ENCODE measurements at regions not wholly inside any gene's neighbourhood (a gene's known extent, or its start where the extent isn't known, plus 50 kb on each side); places are given as distances from the start of the nearest gene placed in this dataset.

GRCh38 chr15:69631978-69632377 is 179.4 kb downstream of the RPLP1 start:
- Mint-ChIP-seq H3K27me3 (ENCODE audit: low read depth) (peaks cover 36% of the 10 kb centered on the region), H3K4me3 (no peak overlapping the region), H3K36me3 (ENCODE audit: low read depth) (no peaks in the 10 kb centered on the region), H3K27ac (no peak overlapping the region), H3K4me1 (ENCODE audit: low read depth) (peaks cover 6% of the 10 kb centered on the region), H3K9me3 (no peaks in the 10 kb centered on the region)
- no peak for DNase-seq (ENCODE audit: low spot score)

DNA sequence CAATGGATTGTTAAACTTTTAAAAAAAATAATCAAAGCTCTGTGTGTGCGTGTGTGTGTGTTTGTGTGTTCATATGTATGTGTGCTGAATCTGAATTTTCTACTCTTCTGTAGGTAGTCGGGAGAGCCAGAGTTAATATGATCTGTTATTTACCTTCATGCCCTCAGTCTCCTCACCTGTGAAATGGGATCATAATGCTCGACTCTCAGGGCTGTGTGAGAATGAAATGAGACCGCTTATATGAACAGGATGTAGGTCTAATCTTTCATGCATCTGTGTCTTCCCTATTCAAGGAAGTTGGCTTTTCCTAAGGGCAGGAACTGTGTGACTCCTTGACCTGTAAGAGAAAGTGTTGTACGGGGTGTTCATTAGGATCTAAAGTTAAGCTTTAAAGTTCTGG is 182.2 kb downstream of the RPLP1 start:
- H3K4me1 Mint-ChIP-seq (ENCODE audit: low read depth) = peaks cover 5% of the 10 kb centered on the region
- H3K36me3 Mint-ChIP-seq (ENCODE audit: low read depth) = no peaks in the 10 kb centered on the region
- peaks cover 10% of the 10 kb centered on the region for H3K9me3 Mint-ChIP-seq
- no peak overlapping the region for H3K27ac Mint-ChIP-seq
- H3K27me3 Mint-ChIP-seq (ENCODE audit: low read depth) = peaks cover 40% of the 10 kb centered on the region
- DNase-seq (ENCODE audit: low spot score) = no peak
- no peak overlapping the region for H3K4me3 Mint-ChIP-seq

- H3K4me3 Mint-ChIP-seq = no peak overlapping the region
- no peaks in the 10 kb centered on the region for H3K36me3 Mint-ChIP-seq (ENCODE audit: low read depth)
- no peaks in the 10 kb centered on the region for H3K4me1 Mint-ChIP-seq (ENCODE audit: low read depth)
- H3K9me3 Mint-ChIP-seq = peaks cover 18% of the 10 kb centered on the region
- no peak for DNase-seq (ENCODE audit: low spot score)
- peaks cover 39% of the 10 kb centered on the region for H3K27me3 Mint-ChIP-seq (ENCODE audit: low read depth)
- H3K27ac Mint-ChIP-seq = no peak overlapping the region
Measured at GRCh38 chr15:69636169-69636915, 183.7 kb downstream of the RPLP1 start.

DNA sequence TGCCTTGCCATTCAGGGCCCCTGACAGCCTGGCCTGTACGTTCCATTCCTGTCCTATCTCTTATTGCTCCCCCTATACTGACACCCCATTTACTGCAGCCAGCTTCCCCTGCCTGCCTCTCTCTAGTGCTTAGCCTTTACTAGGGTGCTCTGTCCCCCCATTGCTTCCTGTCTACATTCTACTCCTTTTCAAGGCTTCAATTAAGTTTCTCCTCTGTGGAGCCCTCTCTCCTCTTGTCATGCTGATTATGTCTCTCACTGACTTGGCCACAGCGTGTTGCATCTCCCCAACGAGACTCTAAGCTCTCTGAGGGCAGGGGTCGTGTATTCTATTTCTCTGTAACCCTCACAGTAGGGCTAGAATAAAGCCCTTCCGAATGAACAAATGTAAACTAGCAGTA is 185.2 kb downstream of the RPLP1 start:
- H3K9me3 Mint-ChIP-seq = peaks cover 28% of the 10 kb centered on the region
- peak overlapping the region; percentile 42 for H3K27ac Mint-ChIP-seq
- DNase-seq (ENCODE audit: low spot score) = no peak
- H3K4me3 Mint-ChIP-seq = no peak overlapping the region
- peaks cover 38% of the 10 kb centered on the region for H3K27me3 Mint-ChIP-seq (ENCODE audit: low read depth)
- H3K36me3 Mint-ChIP-seq (ENCODE audit: low read depth) = no peaks in the 10 kb centered on the region
- H3K4me1 Mint-ChIP-seq (ENCODE audit: low read depth) = no peaks in the 10 kb centered on the region

DNA sequence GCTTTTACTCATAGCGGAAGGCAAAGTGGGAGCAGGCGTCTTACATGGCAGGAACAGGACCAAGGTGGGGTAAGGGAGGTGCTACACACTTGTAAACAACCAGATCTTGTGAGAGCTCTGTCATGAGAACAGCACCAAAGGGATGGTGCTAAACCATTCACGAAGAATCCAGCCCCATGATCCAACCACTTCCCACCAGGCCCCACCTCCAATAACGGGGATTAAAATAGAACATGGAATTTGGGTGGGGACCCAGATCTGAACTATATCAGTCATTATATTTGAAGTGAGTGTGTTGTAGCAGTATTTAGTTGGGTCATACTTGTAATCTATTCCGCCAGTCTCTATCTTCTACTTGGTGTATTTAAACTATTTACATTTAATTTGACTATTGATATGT is 190.9 kb downstream of the RPLP1 start:
- H3K4me3 Mint-ChIP-seq = no peak overlapping the region
- peaks cover 25% of the 10 kb centered on the region for H3K9me3 Mint-ChIP-seq
- peaks cover under 1% of the 10 kb centered on the region for H3K4me1 Mint-ChIP-seq (ENCODE audit: low read depth)
- H3K36me3 Mint-ChIP-seq (ENCODE audit: low read depth) = no peaks in the 10 kb centered on the region
- DNase-seq (ENCODE audit: low spot score) = no peak
- H3K27ac Mint-ChIP-seq = no peak overlapping the region
- peaks cover 22% of the 10 kb centered on the region for H3K27me3 Mint-ChIP-seq (ENCODE audit: low read depth)

DNA sequence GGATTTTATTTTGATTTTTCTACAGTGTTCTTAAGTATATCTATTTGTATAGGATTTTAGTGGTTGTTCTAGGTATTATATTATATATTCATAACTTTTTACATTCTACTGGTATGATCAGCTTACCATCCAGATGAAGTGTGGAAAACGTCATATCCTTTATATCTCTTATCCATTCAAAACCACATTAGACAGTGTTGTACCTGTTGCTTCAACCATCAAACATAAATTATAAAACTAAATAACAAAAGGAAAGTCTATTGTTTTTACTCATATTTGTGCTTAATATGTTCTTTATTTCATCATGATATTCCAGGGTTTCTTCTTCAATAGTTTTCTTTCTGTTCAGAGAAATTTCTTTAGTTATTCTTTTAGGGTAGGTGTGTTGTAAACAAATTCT is 191.4 kb downstream of the RPLP1 start:
- no peak for DNase-seq (ENCODE audit: low spot score)
- Mint-ChIP-seq H3K9me3 (peaks cover 25% of the 10 kb centered on the region), H3K4me3 (no peak overlapping the region), H3K27ac (no peak overlapping the region), H3K36me3 (ENCODE audit: low read depth) (no peaks in the 10 kb centered on the region), H3K27me3 (ENCODE audit: low read depth) (peaks cover 22% of the 10 kb centered on the region), H3K4me1 (ENCODE audit: low read depth) (peaks cover 6% of the 10 kb centered on the region)

GRCh38 chr15:69644876-69645275 is 192.3 kb downstream of the RPLP1 start:
- DNase-seq (ENCODE audit: low spot score) = no peak
- Mint-ChIP-seq H3K36me3 (ENCODE audit: low read depth) (no peaks in the 10 kb centered on the region), H3K4me3 (no peak overlapping the region), H3K27ac (no peak overlapping the region), H3K9me3 (peaks cover 21% of the 10 kb centered on the region), H3K27me3 (ENCODE audit: low read depth) (peaks cover 23% of the 10 kb centered on the region), H3K4me1 (ENCODE audit: low read depth) (peaks cover 10% of the 10 kb centered on the region)

- Mint-ChIP-seq H3K27ac (no peak overlapping the region), H3K9me3 (peaks cover 5% of the 10 kb centered on the region), H3K27me3 (ENCODE audit: low read depth) (peaks cover 24% of the 10 kb centered on the region), H3K4me1 (ENCODE audit: low read depth) (peaks cover 10% of the 10 kb centered on the region), H3K4me3 (no peak overlapping the region), H3K36me3 (ENCODE audit: low read depth) (no peaks in the 10 kb centered on the region)
- no peak for DNase-seq (ENCODE audit: low spot score)
Measured at GRCh38 chr15:69647142-69647513, 194.5 kb downstream of the RPLP1 start.

DNA sequence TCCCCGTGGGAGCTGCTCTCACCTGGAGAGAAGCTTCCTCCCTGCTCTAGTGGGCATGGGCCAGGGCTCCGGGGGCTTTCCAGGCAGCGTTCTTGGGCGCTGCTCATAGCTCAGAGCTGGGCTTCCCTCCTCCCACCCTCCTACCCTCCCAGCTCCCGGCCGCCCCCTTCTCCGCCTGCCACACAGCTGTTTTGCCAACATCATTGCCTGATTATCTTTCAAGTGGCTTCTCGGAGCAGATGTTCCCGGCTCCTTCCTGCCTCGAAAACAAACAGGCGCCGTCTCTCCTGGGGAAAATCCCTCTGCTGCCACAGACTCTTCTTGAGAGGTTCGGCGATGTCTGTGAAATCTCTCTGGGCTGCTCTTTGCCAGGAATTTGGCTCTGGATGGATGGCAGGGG is 195.6 kb downstream of the RPLP1 start:
- Mint-ChIP-seq H3K4me3 (no peak overlapping the region), H3K27me3 (ENCODE audit: low read depth) (peaks cover 23% of the 10 kb centered on the region), H3K27ac (no peak overlapping the region), H3K4me1 (ENCODE audit: low read depth) (peaks cover 16% of the 10 kb centered on the region), H3K36me3 (ENCODE audit: low read depth) (no peaks in the 10 kb centered on the region), H3K9me3 (peaks cover 3% of the 10 kb centered on the region)
- no peak for DNase-seq (ENCODE audit: low spot score)

DNA sequence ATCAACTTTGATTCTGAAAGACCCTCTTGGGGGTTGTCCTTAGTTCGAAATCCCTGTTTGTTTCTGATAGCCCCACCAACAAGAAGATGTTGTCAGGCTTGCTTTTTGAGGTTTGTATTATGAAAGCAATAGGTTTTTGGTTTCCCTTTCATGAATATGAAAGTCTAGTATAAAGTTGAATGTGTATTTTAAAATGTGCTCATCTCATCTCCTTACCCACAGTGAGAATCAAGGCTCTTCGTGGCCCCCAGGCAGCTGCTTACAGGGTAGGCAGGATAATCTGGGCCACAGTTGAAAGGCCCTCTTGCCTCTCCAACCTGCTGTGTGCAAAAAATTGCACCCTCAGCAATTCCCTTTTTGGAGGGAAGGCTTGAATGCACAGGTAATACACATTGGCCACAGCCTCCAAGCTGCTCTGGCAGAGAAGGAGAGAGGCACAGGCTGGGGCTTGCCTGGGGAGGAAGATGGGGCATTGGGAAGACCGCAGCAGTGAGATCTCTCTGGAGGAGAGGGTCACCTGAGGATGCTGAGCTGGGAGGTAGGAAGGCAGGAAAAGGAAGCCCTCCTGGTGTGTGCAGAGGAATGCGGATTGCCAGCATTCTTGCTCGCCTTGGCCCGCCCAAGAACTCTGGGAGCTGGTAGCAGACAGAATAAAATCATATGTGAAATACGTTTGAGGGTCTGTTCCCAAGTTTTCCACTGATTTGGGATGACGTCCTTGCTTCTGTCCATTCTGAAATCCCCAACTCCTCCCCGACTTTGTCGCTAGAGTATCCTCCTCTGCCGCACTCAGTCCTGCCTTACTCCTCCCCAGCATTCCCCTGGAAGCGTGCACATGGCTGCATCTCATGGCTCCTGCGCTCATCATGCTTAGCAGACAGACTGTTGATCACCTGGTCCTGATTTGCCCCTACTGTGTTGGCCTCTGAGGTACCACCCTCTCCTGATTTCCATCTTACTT is 196.4 kb downstream of the RPLP1 start:
- H3K27me3 Mint-ChIP-seq (ENCODE audit: low read depth) = peaks cover 23% of the 10 kb centered on the region
- H3K27ac Mint-ChIP-seq = no peak overlapping the region
- no peak for DNase-seq (ENCODE audit: low spot score)
- H3K36me3 Mint-ChIP-seq (ENCODE audit: low read depth) = no peaks in the 10 kb centered on the region
- peaks cover 16% of the 10 kb centered on the region for H3K4me1 Mint-ChIP-seq (ENCODE audit: low read depth)
- no peaks in the 10 kb centered on the region for H3K9me3 Mint-ChIP-seq
- H3K4me3 Mint-ChIP-seq = no peak overlapping the region

DNA sequence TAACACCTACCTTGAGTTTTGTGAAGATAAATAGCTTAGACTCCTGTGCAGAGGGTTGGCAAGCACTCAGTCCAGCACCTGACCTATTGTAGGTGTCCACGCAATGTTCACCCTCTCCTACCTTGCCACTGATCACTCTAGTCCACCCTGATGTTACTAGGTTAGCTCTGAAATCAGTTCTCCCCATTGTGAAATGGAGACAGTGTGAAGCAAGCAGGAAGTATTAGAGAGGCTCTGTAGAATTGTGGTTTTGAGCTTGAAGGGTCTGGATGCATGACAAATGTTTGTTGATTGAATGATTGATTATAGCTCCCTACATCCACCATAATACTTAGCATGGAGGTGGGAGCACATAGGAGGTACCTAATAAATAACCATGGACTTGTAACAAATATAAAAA is 199.7 kb downstream of the RPLP1 start:
- no peaks in the 10 kb centered on the region for H3K36me3 Mint-ChIP-seq (ENCODE audit: low read depth)
- no peaks in the 10 kb centered on the region for H3K9me3 Mint-ChIP-seq
- peaks cover 16% of the 10 kb centered on the region for H3K4me1 Mint-ChIP-seq (ENCODE audit: low read depth)
- H3K4me3 Mint-ChIP-seq = no peak overlapping the region
- no peak for DNase-seq (ENCODE audit: low spot score)
- H3K27me3 Mint-ChIP-seq (ENCODE audit: low read depth) = peaks cover 21% of the 10 kb centered on the region
- no peak overlapping the region for H3K27ac Mint-ChIP-seq

GRCh38 chr15:69652751-69653305 is 200.2 kb downstream of the RPLP1 start:
- no peak for DNase-seq (ENCODE audit: low spot score)
- Mint-ChIP-seq H3K36me3 (ENCODE audit: low read depth) (no peaks in the 10 kb centered on the region), H3K27me3 (ENCODE audit: low read depth) (peaks cover 19% of the 10 kb centered on the region), H3K4me3 (no peak overlapping the region), H3K4me1 (ENCODE audit: low read depth) (peaks cover 16% of the 10 kb centered on the region), H3K9me3 (no peaks in the 10 kb centered on the region), H3K27ac (no peak overlapping the region)

- Mint-ChIP-seq H3K4me3 (no peak overlapping the region), H3K36me3 (ENCODE audit: low read depth) (no peaks in the 10 kb centered on the region), H3K4me1 (ENCODE audit: low read depth) (peaks cover 16% of the 10 kb centered on the region), H3K9me3 (no peaks in the 10 kb centered on the region), H3K27ac (no peak overlapping the region), H3K27me3 (ENCODE audit: low read depth) (peaks cover 20% of the 10 kb centered on the region)
- no peak for DNase-seq (ENCODE audit: low spot score)
Measured at GRCh38 chr15:69653306-69653705, 200.7 kb downstream of the RPLP1 start.

- Mint-ChIP-seq H3K9me3 (no peaks in the 10 kb centered on the region), H3K4me3 (no peak overlapping the region), H3K27ac (no peak overlapping the region), H3K4me1 (ENCODE audit: low read depth) (peaks cover 11% of the 10 kb centered on the region), H3K27me3 (ENCODE audit: low read depth) (peaks cover 23% of the 10 kb centered on the region), H3K36me3 (ENCODE audit: low read depth) (no peaks in the 10 kb centered on the region)
- DNase-seq (ENCODE audit: low spot score) = no peak
Measured at GRCh38 chr15:69653846-69654245, 201.2 kb downstream of the RPLP1 start.
